Smooth muscle cell (in vitro differentiated cells): ENCODE measurements at regions not wholly inside any gene's neighbourhood (a gene's known extent, or its start where the extent isn't known, plus 50 kb on each side); places are given as distances from the start of the nearest gene placed in this dataset.

Experiments
- DNase-seq: peaks from one replicate; lab custom pipeline; 2025; ENCODE audit not compliant: unreplicated experiment; lab: John Stamatoyannopoulos, UW
- H2AFZ ChIP-seq: fragments of 200-600 bp; sonication (generic); 2 replicates; pipeline ENCODE4 v1.6.0; 2016; ENCODE audit warnings: antibody characterized with exemption, low read depth, mild to moderate bottlenecking
- H3F3A ChIP-seq: fragments of 200-600 bp; sonication (generic); 2 replicates; pipeline ENCODE4 v1.6.0; 2017; ENCODE audit warnings: antibody characterized with exemption, low read depth
- H3K27ac ChIP-seq: fragments of 200-600 bp; sonication (generic); 2 replicates; pipeline ENCODE4 v1.5.1; 2016; ENCODE audit warnings: low read depth, mild to moderate bottlenecking
- H3K27me3 ChIP-seq: fragments of 200-600 bp; sonication (generic); 2 replicates; pipeline ENCODE4 v1.6.1; 2016; ENCODE audit warnings: low read depth, mild to moderate bottlenecking
- H3K36me3 ChIP-seq: fragments of 200-600 bp; sonication (generic); 2 replicates; pipeline ENCODE4 v1.5.1; 2016; ENCODE audit warnings: low read depth
- H3K4me1 ChIP-seq: fragments of 200-600 bp; sonication (generic); 2 replicates; pipeline ENCODE4 v1.5.1; 2016; ENCODE audit warnings: low read depth
- H3K4me2 ChIP-seq: fragments of 200-600 bp; sonication (generic); 2 replicates; pipeline ENCODE4 v1.6.0; 2016; ENCODE audit warnings: mild to moderate bottlenecking
- H3K4me3 ChIP-seq: fragments of 200-600 bp; sonication (generic); 2 replicates; pipeline ENCODE4 v1.5.1; 2016; ENCODE audit warnings: mild to moderate bottlenecking
- H3K79me2 ChIP-seq: fragments of 200-600 bp; sonication (generic); 2 replicates; pipeline ENCODE4 v1.6.0; 2016; ENCODE audit warnings: low read depth, mild to moderate bottlenecking
- H3K9ac ChIP-seq: fragments of 200-600 bp; sonication (generic); 2 replicates; pipeline ENCODE4 v1.6.0; 2016; ENCODE audit warnings: low read depth
- H3K9me3 ChIP-seq: fragments of 200-600 bp; sonication (generic); replicated peaks from 2 replicates; pipeline ENCODE4 v1.5.1; 2016; ENCODE audit warnings: low read depth
- H4K20me1 ChIP-seq: fragments of 200-600 bp; sonication (generic); 2 replicates; pipeline ENCODE4 v1.6.0; 2016; ENCODE audit warnings: low read depth
- WGBS: methylation state at CpG from one replicate; pipeline ENCODE4 v1.1.7; 2016; ENCODE audit warnings: low lambda C conversion rate; 5-methylcytosine and 5-hydroxymethylcytosine counted together
- TF ChIP-seq, protein P1 (sequence below): fragments of 200-600 bp; sonication (generic); IDR thresholded peaks from 2 replicates; pipeline ENCODE4 v1.5.1; 2017; ENCODE audit warnings: borderline replicate concordance, mild to moderate bottlenecking, antibody characterized with exemption; ENCODE audit not compliant: insufficient read depth, poor library complexity, severe bottlenecking

DNA sequence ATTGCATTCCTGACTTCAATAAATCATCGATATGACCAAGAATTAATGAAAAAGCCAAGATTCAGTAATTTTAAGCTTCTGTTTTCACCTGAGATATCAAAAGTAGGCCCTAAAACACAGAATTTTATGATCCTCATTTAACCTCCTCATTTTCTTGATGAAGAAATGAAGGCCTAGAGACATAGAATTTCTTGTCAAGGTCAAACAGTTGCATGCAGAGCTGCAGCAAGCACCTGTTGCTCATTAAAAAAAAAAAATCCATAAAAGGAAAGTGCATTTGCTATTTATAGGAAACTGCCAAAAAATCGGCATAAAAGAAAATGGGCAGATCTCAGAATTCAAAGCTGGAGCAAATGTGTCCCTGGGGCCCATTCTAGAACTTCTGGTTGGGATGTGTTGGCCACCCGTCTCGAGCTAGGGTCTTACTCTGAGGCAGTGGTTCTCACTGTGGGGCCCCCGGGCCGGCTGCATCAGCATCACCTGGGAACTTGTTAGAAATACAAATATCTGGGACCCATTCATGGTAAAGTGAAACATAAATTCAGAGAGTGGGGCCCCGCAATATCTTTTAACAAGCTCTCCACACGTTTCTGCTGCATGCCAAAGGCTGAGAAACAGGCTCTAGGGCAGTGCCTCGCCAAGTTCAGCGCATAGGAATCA is 224.7 kb upstream of the UBL3 start:
- H3K4me1 ChIP-seq = no peaks in the 10 kb centered on the region
- 91% methylated on average over 10 of the region's 10 CpGs for WGBS
- H3F3A ChIP-seq = no peaks in the 10 kb centered on the region
- no peak overlapping the region for H3K9ac ChIP-seq
- H3K4me2 ChIP-seq = no peak overlapping the region
- no peaks in the 10 kb centered on the region for H4K20me1 ChIP-seq
- H3K27ac ChIP-seq = no peak overlapping the region
- no peak overlapping the region for H3K4me3 ChIP-seq
- TF ChIP-seq, protein P1, sequence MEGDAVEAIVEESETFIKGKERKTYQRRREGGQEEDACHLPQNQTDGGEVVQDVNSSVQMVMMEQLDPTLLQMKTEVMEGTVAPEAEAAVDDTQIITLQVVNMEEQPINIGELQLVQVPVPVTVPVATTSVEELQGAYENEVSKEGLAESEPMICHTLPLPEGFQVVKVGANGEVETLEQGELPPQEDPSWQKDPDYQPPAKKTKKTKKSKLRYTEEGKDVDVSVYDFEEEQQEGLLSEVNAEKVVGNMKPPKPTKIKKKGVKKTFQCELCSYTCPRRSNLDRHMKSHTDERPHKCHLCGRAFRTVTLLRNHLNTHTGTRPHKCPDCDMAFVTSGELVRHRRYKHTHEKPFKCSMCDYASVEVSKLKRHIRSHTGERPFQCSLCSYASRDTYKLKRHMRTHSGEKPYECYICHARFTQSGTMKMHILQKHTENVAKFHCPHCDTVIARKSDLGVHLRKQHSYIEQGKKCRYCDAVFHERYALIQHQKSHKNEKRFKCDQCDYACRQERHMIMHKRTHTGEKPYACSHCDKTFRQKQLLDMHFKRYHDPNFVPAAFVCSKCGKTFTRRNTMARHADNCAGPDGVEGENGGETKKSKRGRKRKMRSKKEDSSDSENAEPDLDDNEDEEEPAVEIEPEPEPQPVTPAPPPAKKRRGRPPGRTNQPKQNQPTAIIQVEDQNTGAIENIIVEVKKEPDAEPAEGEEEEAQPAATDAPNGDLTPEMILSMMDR = no peak
- no peaks in the 10 kb centered on the region for H3K79me2 ChIP-seq
- no peaks in the 10 kb centered on the region for H3K36me3 ChIP-seq
- H3K9me3 ChIP-seq = no peaks in the 10 kb centered on the region
- DNase-seq = no peak
- no peaks in the 10 kb centered on the region for H3K27me3 ChIP-seq
- no peak overlapping the region for H2AFZ ChIP-seq

DNA sequence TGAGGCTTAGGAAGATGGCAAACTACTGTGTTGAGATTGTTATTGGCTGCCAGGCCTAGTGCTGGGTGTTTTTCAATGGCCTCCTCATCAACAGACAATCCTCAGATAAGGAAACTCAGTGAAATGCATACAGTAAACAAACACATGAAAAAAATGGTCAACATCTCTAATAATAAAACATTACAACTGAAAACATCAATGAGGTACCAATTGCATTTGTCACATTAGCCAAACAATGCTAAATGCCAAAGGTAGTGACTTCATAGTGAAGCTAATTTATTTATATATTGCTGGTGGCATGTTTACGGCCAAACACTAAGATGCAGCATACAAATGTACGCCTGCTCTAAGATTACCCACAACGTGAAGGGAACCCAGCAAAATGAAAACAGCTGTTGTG is 224.0 kb upstream of the UBL3 start:
- no peak overlapping the region for H3K4me2 ChIP-seq
- no peaks in the 10 kb centered on the region for H3K79me2 ChIP-seq
- H2AFZ ChIP-seq = no peak overlapping the region
- H3K36me3 ChIP-seq = no peaks in the 10 kb centered on the region
- H3F3A ChIP-seq = no peaks in the 10 kb centered on the region
- 53% methylated on average over 3 of the region's 3 CpGs for WGBS
- H3K27me3 ChIP-seq = no peaks in the 10 kb centered on the region
- H3K9ac ChIP-seq = no peak overlapping the region
- no peaks in the 10 kb centered on the region for H3K4me1 ChIP-seq
- H3K27ac ChIP-seq = no peak overlapping the region
- H3K9me3 ChIP-seq = no peaks in the 10 kb centered on the region
- no peaks in the 10 kb centered on the region for H4K20me1 ChIP-seq
- TF ChIP-seq, protein P1 = no peak
- H3K4me3 ChIP-seq = no peak overlapping the region
- DNase-seq = no peak

DNA sequence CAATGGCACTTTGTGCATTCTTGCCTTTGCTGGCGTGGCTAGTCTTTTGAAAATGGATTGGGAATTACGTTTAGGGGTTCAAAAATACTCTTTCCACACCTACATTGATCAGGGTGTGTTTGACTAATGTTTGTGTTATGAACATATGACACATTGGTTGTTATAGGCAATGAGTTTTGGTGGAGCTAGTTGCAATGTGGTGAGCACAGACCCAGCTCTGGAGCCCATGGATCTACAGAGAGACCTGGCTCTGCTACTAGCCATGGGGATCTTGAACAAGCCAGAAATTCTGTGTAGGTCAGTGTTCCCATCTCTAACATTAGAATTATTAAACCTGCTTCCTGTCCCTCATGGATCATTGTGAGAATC is 222.4 kb upstream of the UBL3 start:
- Histone ChIP-seq H4K20me1 (no peaks in the 10 kb centered on the region), H3K36me3 (no peaks in the 10 kb centered on the region), H3K27ac (no peak overlapping the region), H3K79me2 (no peaks in the 10 kb centered on the region), H3F3A (no peaks in the 10 kb centered on the region), H3K4me2 (no peak overlapping the region), H3K27me3 (no peaks in the 10 kb centered on the region), H2AFZ (no peak overlapping the region), H3K4me3 (no peak overlapping the region), H3K9ac (no peak overlapping the region), H3K9me3 (no peaks in the 10 kb centered on the region), H3K4me1 (no peaks in the 10 kb centered on the region)
- no peak for DNase-seq
- TF ChIP-seq, protein P1 = no peak
- 89% methylated on average over 2 of the region's 2 CpGs for WGBS
